Keratinocyte (primary cell): ENCODE measurements at regions not wholly inside any gene's neighbourhood (a gene's known extent, or its start where the extent isn't known, plus 50 kb on each side); places are given as distances from the start of the nearest gene placed in this dataset.

Experiments used
- CTCF ChIP-seq, 3 experiments: IDR thresholded peaks in 1 of 3; conservative IDR thresholded peaks in 1 of 3; optimal IDR thresholded peaks in 1 of 3; 2 replicates in 2 of 3; 3 replicates in 1 of 3; pipeline versions ENCODE3 to v1.5.1; 2011; ENCODE audit warnings: low read length in 3 of 3, mild to moderate bottlenecking in 3 of 3, moderate library complexity in 2 of 3, control low read depth in 1 of 3, inconsistent platforms in 1 of 3; ENCODE audit not compliant: insufficient read depth in 2 of 3; ENCODE audit errors: extremely low read depth in 1 of 3
- EZH2 ChIP-seq: IDR thresholded peaks from one replicate; pipeline ENCODE4 v1.6.1; 2012; ENCODE audit warnings: inconsistent platforms, mild to moderate bottlenecking, low read length, moderate library complexity

GRCh38 chr12:108390495-108391203, 51.5 kb upstream of the CMKLR1 start:
- TF ChIP-seq CTCF (optimal IDR thresholded peaks at IDR 0.05 in 1 of 3, IDR thresholded peaks at IDR 0.05 in 1 of 3, conservative IDR thresholded peaks at IDR 0.05 in 1 of 3; ENCODE audit: extremely low read depth in 1 of 3, insufficient read depth in 2 of 3, low read length in 3 of 3), result no peak
- TF ChIP-seq EZH2, result no peak
